Endothelial cell of umbilical vein (primary cell): ENCODE measurements at regions not wholly inside any gene's neighbourhood (a gene's known extent, or its start where the extent isn't known, plus 50 kb on each side); places are given as distances from the start of the nearest gene placed in this dataset.

Experiments
- BruUV-seq: library from RNA; stranded (reverse); fragments of 400-500 nt; replicated peaks from 2 replicates; lab custom pipeline; 2021; lab: Mats Ljungman, UMichigan
- CTCF ChIA-PET: fragments of 300-600, 350-600 bp; sonication (Branson Sonifier 250); formaldehyde crosslinking; loops from one replicate; lab custom pipeline; 2021; ENCODE audit warnings: antibody characterized with exemption, inconsistent platforms; lab: Charles Lee
- POLR2A ChIA-PET: fragments of 300-600, 350-600 bp; sonication (Branson Sonifier 250); formaldehyde crosslinking; loops from one replicate; lab custom pipeline; 2021; ENCODE audit warnings: antibody characterized with exemption, inconsistent platforms; lab: Charles Lee
- DNase-seq: peaks from one replicate; pipeline ENCODE4 v3.0.0-alpha.2; 2011; ENCODE audit warnings: low read depth, low spot score
- FAIRE-seq: peaks from 2 replicates; lab custom pipeline; 2011; peaks lifted over from hg19 to GRCh38; lab: Jason Lieb, UNC
- H2AFZ ChIP-seq: 2 replicates; pipeline ENCODE4 v1.6.0; 2012; ENCODE audit warnings: low read depth, low read length, control low read depth, inconsistent platforms
- H3K27ac ChIP-seq: 2 replicates; pipeline ENCODE4 v1.5.1; 2011; ENCODE audit warnings: low read depth, mild to moderate bottlenecking, control low read depth, low read length, moderate library complexity; ENCODE audit not compliant: insufficient read depth
- H3K27me3 ChIP-seq, 2 experiments: 2 replicates each; pipeline versions ENCODE4 v1.6.0 to v1.6.1; 2011; ENCODE audit warnings: low read length in 2 of 2, mixed read lengths in 1 of 2; ENCODE audit not compliant: control insufficient read depth in 2 of 2, insufficient read depth in 2 of 2
- H3K36me3 ChIP-seq, 2 experiments: 2 replicates in 1 of 2; 3 replicates in 1 of 2; pipeline ENCODE4 v1.5.1; 2011; ENCODE audit warnings: low read length in 2 of 2, mild to moderate bottlenecking in 1 of 2, moderate library complexity in 1 of 2; ENCODE audit not compliant: control insufficient read depth in 2 of 2, insufficient read depth in 2 of 2; ENCODE audit errors: extremely low read depth in 1 of 2
- H3K4me1 ChIP-seq: 3 replicates; pipeline ENCODE4 v1.5.1; 2011; ENCODE audit warnings: mild to moderate bottlenecking, low read length; ENCODE audit not compliant: control insufficient read depth, insufficient read depth; ENCODE audit errors: extremely low read depth
- H3K4me2 ChIP-seq: 2 replicates; pipeline ENCODE4 v1.6.1; 2011; ENCODE audit warnings: low read length, control low read depth, mixed read lengths; ENCODE audit not compliant: insufficient read depth
- H3K4me3 ChIP-seq, 3 experiments: fragments of 200-600 bp in 1 of 3; sonication (generic), shearing (Covaris generic) in 1 of 3; replicated peaks in 1 of 3; 2 replicates each; pipeline ENCODE4 v1.5.1; 2011 to 2016; ENCODE audit warnings: control low read depth in 3 of 3, low read length in 3 of 3, mild to moderate bottlenecking in 2 of 3, inconsistent platforms in 1 of 3, low read depth in 1 of 3, moderate library complexity in 1 of 3; ENCODE audit not compliant: insufficient read depth in 1 of 3
- H3K79me2 ChIP-seq: 2 replicates; pipeline ENCODE4 v1.6.0; 2012; ENCODE audit warnings: low read length, inconsistent platforms; ENCODE audit not compliant: control insufficient read depth, insufficient read depth
- H3K9ac ChIP-seq: replicated peaks from 2 replicates; pipeline ENCODE3; 2011; ENCODE audit warnings: low read length, control low read depth; ENCODE audit not compliant: insufficient read depth; ENCODE audit errors: extremely low read depth
- H3K9me1 ChIP-seq: replicated peaks from 3 replicates; pipeline ENCODE4 v1.6.0; 2011; ENCODE audit warnings: mild to moderate bottlenecking, low read length; ENCODE audit not compliant: control insufficient read depth, insufficient read depth; ENCODE audit errors: extremely low read depth
- H3K9me3 ChIP-seq: replicated peaks from 2 replicates; pipeline ENCODE4 v1.5.1; 2012; ENCODE audit warnings: low read length, inconsistent platforms; ENCODE audit not compliant: control insufficient read depth, insufficient read depth
- H4K20me1 ChIP-seq: replicated peaks from 2 replicates; pipeline ENCODE3; 2011; ENCODE audit warnings: mild to moderate bottlenecking, low read length; ENCODE audit not compliant: control insufficient read depth, insufficient read depth; ENCODE audit errors: extremely low read depth
- CTCF ChIP-seq, 2 donors: IDR thresholded peaks; 1 replicate in 1 of 2; 2 replicates in 1 of 2; pipeline ENCODE4 v1.5.1; 2011; ENCODE audit warnings: low read length in 2 of 2, mild to moderate bottlenecking in 2 of 2, moderate library complexity in 2 of 2, control low read depth in 1 of 2, inconsistent platforms in 1 of 2, low read depth in 1 of 2; ENCODE audit not compliant: insufficient read depth in 1 of 2; ENCODE audit errors: extremely low read depth in 1 of 2
- EZH2 ChIP-seq: IDR thresholded peaks from 2 replicates; pipeline ENCODE4 v1.6.1; 2012; ENCODE audit warnings: borderline replicate concordance, low read depth, mild to moderate bottlenecking, moderate library complexity, low read length, inconsistent platforms; ENCODE audit not compliant: severe bottlenecking
- FOS ChIP-seq: IDR thresholded peaks from 2 replicates; pipeline ENCODE4 v1.6.1; 2011; ENCODE audit warnings: mild to moderate bottlenecking, low read length, moderate library complexity, borderline replicate concordance; ENCODE audit not compliant: insufficient read depth
- GATA2 ChIP-seq: IDR thresholded peaks from 2 replicates; pipeline ENCODE4 v1.7.0; 2011; ENCODE audit warnings: low read depth, mild to moderate bottlenecking, moderate library complexity, mixed read lengths, low read length; ENCODE audit not compliant: insufficient read length, insufficient read depth
- JUN ChIP-seq: IDR thresholded peaks from 2 replicates; pipeline ENCODE4 v1.6.1; 2011; ENCODE audit warnings: borderline replicate concordance, low read depth; ENCODE audit not compliant: insufficient read length, insufficient read depth
- MAX ChIP-seq: IDR thresholded peaks from 2 replicates; pipeline ENCODE4 v1.6.1; 2011; ENCODE audit not compliant: insufficient read depth, insufficient read length
- MYC ChIP-seq: IDR thresholded peaks from one replicate; pipeline ENCODE4 v1.6.1; 2011; ENCODE audit warnings: mild to moderate bottlenecking, low read depth, low read length
- POLR2A ChIP-seq: IDR thresholded peaks from 2 replicates; pipeline ENCODE4 v1.6.1; 2012; ENCODE audit warnings: low read depth, mild to moderate bottlenecking, control low read depth, low read length
- POLR2AphosphoS5 ChIP-seq: IDR thresholded peaks from 2 replicates; pipeline ENCODE4 v1.6.1; 2012; ENCODE audit warnings: low read depth, mild to moderate bottlenecking, control low read depth, low read length, moderate library complexity; ENCODE audit not compliant: insufficient read depth
- dilution Hi-C: fragments of 300-500 bp; cut with MboI; formaldehyde crosslinking; loops from one replicate; pipeline ENCODE4 v1.15.0; 2019; ENCODE audit warnings: low sequenced_read_pairs; ENCODE audit not compliant: extremely low pct_ligation_motif_present
- intact Hi-C: fragments of 100-400 bp; cut with micrococcal nuclease; formaldehyde crosslinking; loops from one replicate; pipeline ENCODE4 v1.10.0; 2022

- H3K9me1 ChIP-seq = no peaks in the 10 kb centered on the region
- H4K20me1 ChIP-seq = no peaks in the 10 kb centered on the region
- no peaks in the 10 kb centered on the region for H3K79me2 ChIP-seq
- no peak overlapping the region for H2AFZ ChIP-seq
- DNase-seq = no peak
- intact Hi-C loops = no loop called here
- ChIA-PET CTCF (no interaction called here), POLR2A (no interaction called here)
- no peaks in the 10 kb centered on the region for H3K27me3 ChIP-seq
- dilution Hi-C loops = no loop called here
- no peaks in the 10 kb centered on the region for H3K36me3 ChIP-seq
- H3K4me1 ChIP-seq = no peaks in the 10 kb centered on the region
- no peak overlapping the region for H3K4me2 ChIP-seq
- no peak for TF ChIP-seq FOS
- TF ChIP-seq MAX = no peak
- no peak for TF ChIP-seq CTCF (IDR thresholded peaks at IDR 0.05; ENCODE audit: extremely low read depth in 1 of 2, insufficient read depth in 1 of 2, low read depth in 1 of 2, low read length in 2 of 2)
- no peak for TF ChIP-seq POLR2A
- no peak for TF ChIP-seq POLR2AphosphoS5
- no peak for TF ChIP-seq GATA2
- TF ChIP-seq MYC = no peak
- TF ChIP-seq EZH2 = no peak
- no peak for TF ChIP-seq JUN
- H3K4me3 ChIP-seq = no peak overlapping the region
- no peak overlapping the region for H3K27ac ChIP-seq
- peaks cover 3% of the 10 kb centered on the region for H3K9me3 ChIP-seq
- BruUV-seq = no TSS peak
- no peak for FAIRE-seq
- no peak overlapping the region for H3K9ac ChIP-seq
Observed at GRCh38 chr17:14739656-14740431, 439.0 kb downstream of the HS3ST3B1 start.
